ENCODE measurements at regions not wholly inside any gene's neighbourhood (a gene's known extent, or its start where the extent isn't known, plus 50 kb on each side); places are given as distances from the start of the nearest gene placed in this dataset.

DNA sequence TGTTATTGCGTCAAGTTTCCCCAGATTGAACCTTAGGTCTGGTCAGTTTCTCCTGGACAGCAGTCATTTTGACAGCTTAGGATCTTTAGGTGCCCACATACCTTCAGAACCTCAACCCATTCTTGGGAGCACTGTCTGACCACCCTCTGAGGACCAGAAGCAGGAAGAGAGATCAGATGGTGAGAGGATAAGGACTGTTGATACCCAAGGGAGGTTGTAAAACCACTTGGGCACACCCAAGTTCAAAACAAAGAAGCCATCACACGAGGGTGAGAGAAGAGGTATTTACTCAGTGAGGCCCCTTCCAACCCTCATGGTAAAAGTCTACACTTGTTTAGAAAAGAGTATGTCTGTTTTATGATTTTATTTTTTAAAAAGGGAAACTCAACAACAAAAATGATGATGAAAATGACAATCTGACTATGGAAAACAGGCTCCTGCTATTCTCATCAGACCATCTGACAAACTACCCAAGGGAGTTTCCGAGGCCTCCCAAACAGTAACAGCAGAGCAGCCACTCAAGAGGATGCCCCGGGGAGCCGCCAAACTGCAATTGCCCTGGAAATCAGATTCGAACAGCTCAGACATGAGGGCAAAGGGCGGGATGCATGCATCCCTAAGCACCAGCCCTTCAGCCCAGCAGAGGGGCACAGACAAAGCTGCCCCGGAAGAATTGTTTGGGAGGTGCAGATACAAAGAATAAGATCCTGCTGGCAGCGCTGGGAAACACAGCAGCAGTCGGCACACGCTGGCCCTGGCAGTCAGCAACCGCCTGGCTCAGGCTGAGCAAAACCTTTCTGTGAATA is 162.6 kb upstream of the PLEKHG7 start:
- TF ChIP-seq, protein P1, sequence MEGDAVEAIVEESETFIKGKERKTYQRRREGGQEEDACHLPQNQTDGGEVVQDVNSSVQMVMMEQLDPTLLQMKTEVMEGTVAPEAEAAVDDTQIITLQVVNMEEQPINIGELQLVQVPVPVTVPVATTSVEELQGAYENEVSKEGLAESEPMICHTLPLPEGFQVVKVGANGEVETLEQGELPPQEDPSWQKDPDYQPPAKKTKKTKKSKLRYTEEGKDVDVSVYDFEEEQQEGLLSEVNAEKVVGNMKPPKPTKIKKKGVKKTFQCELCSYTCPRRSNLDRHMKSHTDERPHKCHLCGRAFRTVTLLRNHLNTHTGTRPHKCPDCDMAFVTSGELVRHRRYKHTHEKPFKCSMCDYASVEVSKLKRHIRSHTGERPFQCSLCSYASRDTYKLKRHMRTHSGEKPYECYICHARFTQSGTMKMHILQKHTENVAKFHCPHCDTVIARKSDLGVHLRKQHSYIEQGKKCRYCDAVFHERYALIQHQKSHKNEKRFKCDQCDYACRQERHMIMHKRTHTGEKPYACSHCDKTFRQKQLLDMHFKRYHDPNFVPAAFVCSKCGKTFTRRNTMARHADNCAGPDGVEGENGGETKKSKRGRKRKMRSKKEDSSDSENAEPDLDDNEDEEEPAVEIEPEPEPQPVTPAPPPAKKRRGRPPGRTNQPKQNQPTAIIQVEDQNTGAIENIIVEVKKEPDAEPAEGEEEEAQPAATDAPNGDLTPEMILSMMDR (conservative IDR thresholded peaks at IDR 0.05; ENCODE audit: low read length) = no peak
- no peak for TF ChIP-seq EZH2phosphoT487 (IDR thresholded peaks at IDR 0.05; ENCODE audit: borderline replicate concordance, low read depth, low read length)

Data from OCI-LY7 (cell line).